ENCODE measurements at regions not wholly inside any gene's neighbourhood (a gene's known extent, or its start where the extent isn't known, plus 50 kb on each side); places are given as distances from the start of the nearest gene placed in this dataset.

DNA sequence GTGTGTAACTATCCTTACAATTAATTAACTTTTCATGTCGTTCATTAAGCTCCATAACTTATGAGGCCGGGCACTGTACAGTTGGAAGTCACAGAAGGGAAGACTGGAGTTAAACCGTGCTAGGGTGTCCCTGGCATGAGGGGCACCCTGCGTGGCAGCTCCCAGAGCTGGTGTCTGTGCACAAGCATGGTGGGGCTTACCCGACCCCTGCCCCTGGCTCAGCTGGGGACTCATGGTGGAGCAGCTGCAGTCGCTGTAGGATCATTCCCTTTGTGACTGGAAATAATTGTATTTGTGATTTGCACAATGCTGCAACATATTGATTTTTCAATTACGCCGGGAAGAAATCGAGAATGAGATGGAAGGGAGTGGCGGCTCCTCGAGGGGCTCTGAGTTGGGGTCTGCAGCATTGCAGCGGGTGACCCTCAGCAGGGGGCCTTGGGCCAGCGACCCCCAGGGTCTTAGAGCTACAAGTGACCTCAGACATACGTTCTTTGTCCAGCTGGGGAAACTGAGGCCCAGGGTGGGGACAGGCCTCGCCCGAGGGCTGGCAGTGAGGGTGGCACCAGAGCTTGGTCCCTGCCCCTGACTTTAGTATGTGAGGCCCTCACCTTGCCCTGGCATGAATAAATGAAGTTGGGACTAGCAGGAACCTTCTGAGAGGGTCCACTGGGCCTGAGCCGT lies 125.4 kb downstream of the KIF26A start:
- TF ChIP-seq, protein P1, sequence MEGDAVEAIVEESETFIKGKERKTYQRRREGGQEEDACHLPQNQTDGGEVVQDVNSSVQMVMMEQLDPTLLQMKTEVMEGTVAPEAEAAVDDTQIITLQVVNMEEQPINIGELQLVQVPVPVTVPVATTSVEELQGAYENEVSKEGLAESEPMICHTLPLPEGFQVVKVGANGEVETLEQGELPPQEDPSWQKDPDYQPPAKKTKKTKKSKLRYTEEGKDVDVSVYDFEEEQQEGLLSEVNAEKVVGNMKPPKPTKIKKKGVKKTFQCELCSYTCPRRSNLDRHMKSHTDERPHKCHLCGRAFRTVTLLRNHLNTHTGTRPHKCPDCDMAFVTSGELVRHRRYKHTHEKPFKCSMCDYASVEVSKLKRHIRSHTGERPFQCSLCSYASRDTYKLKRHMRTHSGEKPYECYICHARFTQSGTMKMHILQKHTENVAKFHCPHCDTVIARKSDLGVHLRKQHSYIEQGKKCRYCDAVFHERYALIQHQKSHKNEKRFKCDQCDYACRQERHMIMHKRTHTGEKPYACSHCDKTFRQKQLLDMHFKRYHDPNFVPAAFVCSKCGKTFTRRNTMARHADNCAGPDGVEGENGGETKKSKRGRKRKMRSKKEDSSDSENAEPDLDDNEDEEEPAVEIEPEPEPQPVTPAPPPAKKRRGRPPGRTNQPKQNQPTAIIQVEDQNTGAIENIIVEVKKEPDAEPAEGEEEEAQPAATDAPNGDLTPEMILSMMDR (optimal IDR thresholded peaks at IDR 0.05 in 1 of 3, IDR thresholded peaks at IDR 0.05 in 1 of 3, conservative IDR thresholded peaks at IDR 0.05 in 1 of 3; ENCODE audit: extremely low read depth in 1 of 3, insufficient read depth in 2 of 3, low read length in 3 of 3): no peak
- no peak for TF ChIP-seq EZH2 (IDR thresholded peaks at IDR 0.05; ENCODE audit: low read length)
